ENCODE measurements at regions not wholly inside any gene's neighbourhood (a gene's known extent, or its start where the extent isn't known, plus 50 kb on each side); places are given as distances from the start of the nearest gene placed in this dataset.

DNA sequence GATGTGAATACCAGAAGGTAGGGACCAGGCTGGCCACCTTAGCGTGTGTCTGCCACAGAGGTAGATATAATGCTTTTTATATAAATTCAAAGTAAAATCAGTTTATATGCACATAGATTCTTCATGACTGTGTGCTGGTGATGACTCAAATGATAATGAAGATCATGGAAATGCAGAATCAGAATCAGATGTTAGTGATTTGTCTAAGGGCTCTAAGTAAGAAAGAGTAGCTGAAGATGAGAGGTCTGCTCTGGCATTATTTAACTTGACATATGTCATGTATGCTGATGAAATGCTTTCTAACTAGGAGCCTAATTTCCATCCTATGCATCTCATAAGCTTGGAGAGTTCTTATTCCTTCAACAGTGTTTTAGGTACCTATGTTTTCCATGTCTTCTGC, 50.3 kb upstream of the DPH6 start:
- no peak for TF ChIP-seq CTCF (IDR thresholded peaks at IDR 0.05; ENCODE audit: low read depth, low read length)
- H3K4me3 ChIP-seq (ENCODE audit: low read depth, low read length), result no peak overlapping the region

GRCh38 chr15:35602836-35603235, 56.9 kb upstream of the DPH6 start:
- TF ChIP-seq CTCF (IDR thresholded peaks at IDR 0.05; ENCODE audit: low read depth, low read length), result no peak
- H3K4me3 ChIP-seq (ENCODE audit: low read depth, low read length), result no peak overlapping the region

DNA sequence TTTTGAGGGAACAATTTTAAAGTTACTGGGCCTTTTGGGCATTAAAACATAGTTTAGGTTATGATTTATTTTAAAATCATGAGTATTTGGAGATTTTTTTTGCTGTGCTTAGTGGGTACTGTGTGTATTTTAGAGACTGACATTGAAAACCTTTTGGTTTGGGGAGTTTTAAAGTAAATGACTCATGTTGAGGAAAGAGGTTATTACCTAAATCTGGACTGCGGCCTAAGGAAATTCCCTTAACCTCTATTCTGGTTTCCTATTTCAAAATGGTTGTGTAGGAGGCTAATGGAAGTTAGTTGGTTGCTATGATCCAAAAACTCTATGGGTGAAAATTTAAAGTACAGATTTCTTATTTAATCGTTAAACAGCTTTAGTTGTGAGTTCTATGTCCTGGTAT, 57.3 kb upstream of the DPH6 start:
- no peak for TF ChIP-seq CTCF (IDR thresholded peaks at IDR 0.05; ENCODE audit: low read depth, low read length)
- H3K4me3 ChIP-seq (ENCODE audit: low read depth, low read length), result no peak overlapping the region

- H3K4me3 ChIP-seq (ENCODE audit: low read depth, low read length), result no peak overlapping the region
- no peak for TF ChIP-seq CTCF (IDR thresholded peaks at IDR 0.05; ENCODE audit: low read depth, low read length)
Measured at GRCh38 chr15:35603856-35604255, 57.9 kb upstream of the DPH6 start.

- no peak for TF ChIP-seq CTCF (IDR thresholded peaks at IDR 0.05; ENCODE audit: low read depth, low read length)
- no peak overlapping the region for H3K4me3 ChIP-seq (ENCODE audit: low read depth, low read length)
Measured at GRCh38 chr15:35605764-35606449, 59.9 kb upstream of the DPH6 start.

DNA sequence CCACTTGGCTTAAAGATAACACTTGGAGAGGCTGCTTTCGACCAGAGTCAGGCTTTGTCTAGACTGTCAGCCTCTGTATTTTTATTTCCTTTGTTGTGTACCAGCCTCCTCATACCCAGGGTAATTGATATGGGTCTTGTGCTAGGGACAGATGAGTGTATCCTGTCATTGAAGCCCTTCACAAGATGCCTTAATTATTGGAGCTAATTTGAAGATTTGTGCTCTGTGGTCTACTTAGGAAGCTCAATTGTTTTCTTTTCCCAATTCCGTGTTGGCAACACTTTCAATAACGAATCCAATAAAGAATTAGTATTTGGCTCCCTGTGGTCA, 60.5 kb upstream of the DPH6 start:
- H3K4me3 ChIP-seq (ENCODE audit: low read depth, low read length), result no peak overlapping the region
- no peak for TF ChIP-seq CTCF (IDR thresholded peaks at IDR 0.05; ENCODE audit: low read depth, low read length)

GRCh38 chr15:35616498-35617271, 70.7 kb upstream of the DPH6 start:
- no peak for TF ChIP-seq CTCF (IDR thresholded peaks at IDR 0.05; ENCODE audit: low read depth, low read length)

More at GRCh38 chr15:35616498-35617271, 70.7 kb upstream of the DPH6 start:
- no peak overlapping the region for H3K4me3 ChIP-seq (ENCODE audit: low read depth, low read length)

All from WI38 (cell line).